Panc1 (cell line): ENCODE measurements at regions not wholly inside any gene's neighbourhood (a gene's known extent, or its start where the extent isn't known, plus 50 kb on each side); places are given as distances from the start of the nearest gene placed in this dataset.
"Not testable (repeated sequence)": the region's sequence is repeated elsewhere in the genome, so short reads cannot be mapped to it uniquely, and the experiment has no call there.

Source experiments
- ATAC-seq: fragments of 200-7000 bp; cut with Tn5 transposase; 2 replicates; pipeline ENCODE4 v1.9.1; 2020; ENCODE audit warnings: mild to moderate bottlenecking, moderate library complexity
- BruUV-seq: library from RNA; stranded (reverse); fragments of 400-500 nt; replicated peaks from 2 replicates; lab custom pipeline; 2021; lab: Mats Ljungman, UMichigan
- CTCF ChIA-PET: fragments of 300-600 bp; sonication (Branson Sonifier 250); formaldehyde crosslinking; loops from one replicate; lab custom pipeline; 2022; ENCODE audit warnings: antibody characterized with exemption; lab: Charles Lee
- POLR2A ChIA-PET: fragments of 300-600 bp; sonication (Branson Sonifier 250); formaldehyde crosslinking; loops from one replicate; lab custom pipeline; 2022; ENCODE audit warnings: antibody characterized with exemption; lab: Charles Lee
- DNase-seq: peaks from one replicate; pipeline ENCODE4 v3.0.0-alpha.2; 2010; ENCODE audit warnings: low read depth, low spot score
- H3K27ac ChIP-seq: 2 replicates; pipeline ENCODE4 v1.5.1; 2011; ENCODE audit warnings: mild to moderate bottlenecking, low read length, inconsistent platforms
- H3K27me3 ChIP-seq: fragments of 200-500 bp; sonication (Bioruptor generic); 2 replicates; pipeline ENCODE4 v1.6.0; 2014; ENCODE audit warnings: low read length, inconsistent platforms; ENCODE audit not compliant: control insufficient read depth, insufficient read depth
- H3K36me3 ChIP-seq: fragments of 200-500 bp; sonication (Bioruptor generic); 2 replicates; pipeline ENCODE4 v1.5.1; 2014; ENCODE audit warnings: inconsistent platforms, mild to moderate bottlenecking, low read length, moderate library complexity; ENCODE audit not compliant: control insufficient read depth, insufficient read depth
- H3K4me1 ChIP-seq: 2 replicates; pipeline ENCODE4 v1.5.1; 2011; ENCODE audit warnings: inconsistent platforms, mild to moderate bottlenecking, low read length, moderate library complexity; ENCODE audit not compliant: control insufficient read depth, insufficient read depth
- H3K4me3 ChIP-seq, 2 experiments: 2 replicates each; pipeline ENCODE4 v1.5.1; 2011 to 2012; ENCODE audit warnings: low read depth in 2 of 2, low read length in 2 of 2, mild to moderate bottlenecking in 2 of 2, inconsistent platforms in 1 of 2, moderate library complexity in 1 of 2
- H3K9me3 ChIP-seq: fragments of 200-500 bp; sonication (Bioruptor generic); 2 replicates; pipeline ENCODE4 v1.5.1; 2014; ENCODE audit warnings: low read depth, mild to moderate bottlenecking, inconsistent platforms, low read length, moderate library complexity; ENCODE audit not compliant: control insufficient read depth, insufficient read depth
- POLR2AphosphoS5 ChIP-seq: IDR thresholded peaks from 2 replicates; pipeline ENCODE4 v1.6.1; 2012; ENCODE audit warnings: mild to moderate bottlenecking, low read depth, low read length, moderate library complexity
- SIN3A ChIP-seq: IDR thresholded peaks from 2 replicates; pipeline ENCODE4 v1.6.1; 2012; ENCODE audit warnings: low read depth, mild to moderate bottlenecking, low read length, moderate library complexity, borderline replicate concordance; ENCODE audit not compliant: insufficient read depth
- TCF7L2 ChIP-seq: IDR thresholded peaks from 2 replicates; pipeline ENCODE4 v1.6.1; 2011; ENCODE audit warnings: mild to moderate bottlenecking, low read depth, low read length, inconsistent platforms
- in situ Hi-C: cut with HindIII; loops from 2 replicates; pipeline ENCODE4 v1.10.0; 2016; ENCODE audit warnings: low sequenced_read_pairs, low pct_unique_long_range_greater_than_20kb
- intact Hi-C: fragments of 100-400 bp; cut with micrococcal nuclease; formaldehyde crosslinking; loops from one replicate; pipeline ENCODE4 v1.10.0; 2022; ENCODE audit not compliant: unreplicated experiment
- TF ChIP-seq, protein P1 (sequence below): fragments of 450-650 bp; IDR thresholded peaks from 2 replicates; pipeline ENCODE4 v1.5.1; 2017; ENCODE audit warnings: mild to moderate bottlenecking
- TF ChIP-seq, protein P2 (sequence below), 2 experiments: IDR thresholded peaks; 2 replicates each; pipeline ENCODE4 v1.6.1; 2011 to 2012; ENCODE audit warnings: low read depth in 2 of 2, control low read depth in 1 of 2, low read length in 1 of 2, mild to moderate bottlenecking in 1 of 2, moderate library complexity in 1 of 2; ENCODE audit not compliant: insufficient read depth in 1 of 2

DNA sequence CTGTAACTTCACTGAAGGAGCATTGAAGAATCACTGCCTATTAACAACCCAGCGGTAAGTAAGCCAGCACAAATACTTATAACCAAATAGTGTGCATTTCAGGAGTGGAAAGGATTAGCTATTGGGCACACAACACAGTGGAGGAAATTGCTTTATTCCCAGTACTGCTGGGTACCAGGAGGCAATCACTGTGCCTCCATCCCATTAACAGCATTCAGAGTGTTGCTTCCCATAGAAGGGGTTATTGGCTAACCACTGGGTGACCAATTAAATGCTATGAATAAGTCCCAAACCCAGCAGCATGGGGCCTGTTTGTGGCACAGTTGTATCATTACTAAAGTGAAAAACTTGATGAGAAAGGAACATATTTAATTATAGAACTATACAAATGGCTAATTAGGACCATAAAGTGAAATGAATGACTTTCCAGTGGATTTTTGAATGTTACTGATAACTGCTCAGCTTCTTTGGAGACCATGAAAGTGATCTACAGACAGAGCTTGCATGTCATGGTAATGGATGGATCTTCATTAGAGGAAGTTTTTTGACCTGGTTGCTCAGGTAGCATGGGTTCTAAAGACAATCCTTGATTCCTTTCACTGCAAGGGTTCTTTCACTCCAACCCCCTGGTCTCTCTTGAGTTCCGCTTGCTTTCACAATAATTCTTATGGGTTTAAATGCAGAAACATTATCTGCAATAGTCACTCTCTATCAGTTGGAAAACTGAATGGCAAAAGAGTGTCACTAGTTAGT, 413.3 kb upstream of the RORB start:
- H3K36me3 ChIP-seq = no peaks in the 10 kb centered on the region
- H3K4me1 ChIP-seq = no peaks in the 10 kb centered on the region
- H3K27me3 ChIP-seq = no peaks in the 10 kb centered on the region
- no peak for DNase-seq
- no peaks in the 10 kb centered on the region for H3K9me3 ChIP-seq
- TF ChIP-seq, protein P1, sequence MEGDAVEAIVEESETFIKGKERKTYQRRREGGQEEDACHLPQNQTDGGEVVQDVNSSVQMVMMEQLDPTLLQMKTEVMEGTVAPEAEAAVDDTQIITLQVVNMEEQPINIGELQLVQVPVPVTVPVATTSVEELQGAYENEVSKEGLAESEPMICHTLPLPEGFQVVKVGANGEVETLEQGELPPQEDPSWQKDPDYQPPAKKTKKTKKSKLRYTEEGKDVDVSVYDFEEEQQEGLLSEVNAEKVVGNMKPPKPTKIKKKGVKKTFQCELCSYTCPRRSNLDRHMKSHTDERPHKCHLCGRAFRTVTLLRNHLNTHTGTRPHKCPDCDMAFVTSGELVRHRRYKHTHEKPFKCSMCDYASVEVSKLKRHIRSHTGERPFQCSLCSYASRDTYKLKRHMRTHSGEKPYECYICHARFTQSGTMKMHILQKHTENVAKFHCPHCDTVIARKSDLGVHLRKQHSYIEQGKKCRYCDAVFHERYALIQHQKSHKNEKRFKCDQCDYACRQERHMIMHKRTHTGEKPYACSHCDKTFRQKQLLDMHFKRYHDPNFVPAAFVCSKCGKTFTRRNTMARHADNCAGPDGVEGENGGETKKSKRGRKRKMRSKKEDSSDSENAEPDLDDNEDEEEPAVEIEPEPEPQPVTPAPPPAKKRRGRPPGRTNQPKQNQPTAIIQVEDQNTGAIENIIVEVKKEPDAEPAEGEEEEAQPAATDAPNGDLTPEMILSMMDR = no peak
- no peak for TF ChIP-seq TCF7L2
- no peak for TF ChIP-seq SIN3A
- no peak for TF ChIP-seq POLR2AphosphoS5
- TF ChIP-seq, protein P2, sequence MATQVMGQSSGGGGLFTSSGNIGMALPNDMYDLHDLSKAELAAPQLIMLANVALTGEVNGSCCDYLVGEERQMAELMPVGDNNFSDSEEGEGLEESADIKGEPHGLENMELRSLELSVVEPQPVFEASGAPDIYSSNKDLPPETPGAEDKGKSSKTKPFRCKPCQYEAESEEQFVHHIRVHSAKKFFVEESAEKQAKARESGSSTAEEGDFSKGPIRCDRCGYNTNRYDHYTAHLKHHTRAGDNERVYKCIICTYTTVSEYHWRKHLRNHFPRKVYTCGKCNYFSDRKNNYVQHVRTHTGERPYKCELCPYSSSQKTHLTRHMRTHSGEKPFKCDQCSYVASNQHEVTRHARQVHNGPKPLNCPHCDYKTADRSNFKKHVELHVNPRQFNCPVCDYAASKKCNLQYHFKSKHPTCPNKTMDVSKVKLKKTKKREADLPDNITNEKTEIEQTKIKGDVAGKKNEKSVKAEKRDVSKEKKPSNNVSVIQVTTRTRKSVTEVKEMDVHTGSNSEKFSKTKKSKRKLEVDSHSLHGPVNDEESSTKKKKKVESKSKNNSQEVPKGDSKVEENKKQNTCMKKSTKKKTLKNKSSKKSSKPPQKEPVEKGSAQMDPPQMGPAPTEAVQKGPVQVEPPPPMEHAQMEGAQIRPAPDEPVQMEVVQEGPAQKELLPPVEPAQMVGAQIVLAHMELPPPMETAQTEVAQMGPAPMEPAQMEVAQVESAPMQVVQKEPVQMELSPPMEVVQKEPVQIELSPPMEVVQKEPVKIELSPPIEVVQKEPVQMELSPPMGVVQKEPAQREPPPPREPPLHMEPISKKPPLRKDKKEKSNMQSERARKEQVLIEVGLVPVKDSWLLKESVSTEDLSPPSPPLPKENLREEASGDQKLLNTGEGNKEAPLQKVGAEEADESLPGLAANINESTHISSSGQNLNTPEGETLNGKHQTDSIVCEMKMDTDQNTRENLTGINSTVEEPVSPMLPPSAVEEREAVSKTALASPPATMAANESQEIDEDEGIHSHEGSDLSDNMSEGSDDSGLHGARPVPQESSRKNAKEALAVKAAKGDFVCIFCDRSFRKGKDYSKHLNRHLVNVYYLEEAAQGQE (IDR thresholded peaks at IDR 0.05; ENCODE audit: insufficient read depth in 1 of 2, low read depth in 2 of 2, low read length in 1 of 2) = no peak
- intact Hi-C loops = loop anchor here (10.0 kb wide), 1 partner anchor 61 kb away; no protein-coding TSS in a partner anchor
- in situ Hi-C loops = no loop called here
- H3K4me3 ChIP-seq = no peak overlapping the region
- BruUV-seq = no TSS peak
- ATAC-seq = no peak
- POLR2A ChIA-PET = no interaction called here
- CTCF ChIA-PET = no interaction called here
- no peak overlapping the region for H3K27ac ChIP-seq

DNA sequence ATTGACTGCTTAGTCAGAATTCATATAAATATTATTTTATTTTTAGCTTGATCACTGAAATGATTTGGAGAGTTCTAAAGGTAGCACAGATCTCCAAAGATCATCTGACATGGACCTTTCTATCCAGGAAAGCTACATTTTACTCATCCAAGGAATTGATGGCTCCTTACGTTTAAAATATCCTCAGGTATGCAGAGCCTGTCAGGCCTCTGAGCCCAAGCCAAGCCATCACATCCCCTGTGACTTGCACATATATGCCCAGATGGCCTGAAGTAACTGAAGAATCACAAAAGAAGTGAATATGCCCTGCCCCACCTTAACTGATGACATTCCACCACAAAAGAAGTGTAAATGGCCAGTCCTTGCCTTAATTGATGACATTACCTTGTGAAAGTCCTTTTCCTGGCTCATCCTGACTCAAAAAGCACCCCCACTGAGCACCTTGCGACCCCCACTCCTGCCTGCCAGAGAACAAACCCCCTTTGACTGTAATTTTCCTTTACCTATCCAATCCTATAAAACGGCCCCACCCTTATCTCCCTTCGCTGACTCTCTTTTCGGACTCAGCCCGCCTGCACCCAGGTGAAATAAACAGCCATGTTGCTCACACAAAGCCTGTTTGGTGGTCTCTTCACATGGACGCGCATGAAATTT, 411.6 kb upstream of the RORB start:
- H3K4me1 ChIP-seq, CTCF ChIA-PET, H3K9me3 ChIP-seq, H3K36me3 ChIP-seq, ATAC-seq, in situ Hi-C loops, H3K4me3 ChIP-seq, H3K27ac ChIP-seq, POLR2A ChIA-PET, BruUV-seq, H3K27me3 ChIP-seq, DNase-seq: not testable (repeated sequence)
- intact Hi-C loops = loop anchor here (10.0 kb wide), 1 partner anchor 59 kb away; no protein-coding TSS in a partner anchor

DNA sequence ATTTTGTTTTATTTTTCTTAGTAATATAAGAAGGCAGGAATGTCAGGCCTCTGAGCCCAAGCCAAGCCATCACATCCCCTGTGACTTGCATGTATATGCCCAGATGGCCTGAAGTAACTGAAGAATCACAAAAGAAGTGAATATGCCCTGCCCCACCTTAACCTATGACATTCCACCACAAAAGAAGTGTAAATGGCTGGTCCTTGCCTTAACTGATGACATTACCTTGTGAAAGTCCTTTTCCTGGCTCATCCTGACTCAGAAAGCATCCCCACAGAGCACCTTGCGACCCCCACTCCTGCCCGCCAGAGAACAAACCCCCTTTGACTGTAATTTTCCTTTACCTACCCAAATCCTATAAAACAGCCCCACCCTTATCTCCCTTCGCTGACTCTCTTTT, 406.2 kb upstream of the RORB start:
- DNase-seq, H3K36me3 ChIP-seq, H3K4me3 ChIP-seq, ATAC-seq, intact Hi-C loops, in situ Hi-C loops, POLR2A ChIA-PET, H3K9me3 ChIP-seq, H3K27ac ChIP-seq, H3K27me3 ChIP-seq, CTCF ChIA-PET, H3K4me1 ChIP-seq, BruUV-seq: not testable (repeated sequence)
